ENCODE measurements at regions not wholly inside any gene's neighbourhood (a gene's known extent, or its start where the extent isn't known, plus 50 kb on each side); places are given as distances from the start of the nearest gene placed in this dataset.

GRCh38 chr6:95133578-95133977 is 443.8 kb upstream of the MANEA start:
- peak; percentile 5 for DNase-seq (ENCODE audit: low read depth)
- H3K4me3 ChIP-seq (ENCODE audit: low read depth, low read length) = no peak overlapping the region
- TF ChIP-seq CTCF (IDR thresholded peaks at IDR 0.05; ENCODE audit: insufficient read depth, low read length) = peak; percentile 21

GRCh38 chr6:95135182-95135581 is 442.2 kb upstream of the MANEA start:
- no peak for TF ChIP-seq CTCF (IDR thresholded peaks at IDR 0.05; ENCODE audit: insufficient read depth, low read length)
- no peak overlapping the region for H3K4me3 ChIP-seq (ENCODE audit: low read depth, low read length)
- no peak for DNase-seq (ENCODE audit: low read depth)

- no peak for DNase-seq (ENCODE audit: low read depth)
- no peak for TF ChIP-seq CTCF (IDR thresholded peaks at IDR 0.05; ENCODE audit: insufficient read depth, low read length)
- H3K4me3 ChIP-seq (ENCODE audit: low read depth, low read length) = no peak overlapping the region
These were observed 435.2 kb upstream of the MANEA start for GRCh38 chr6:95142101-95142500.

GRCh38 chr6:95142661-95143335 is 434.5 kb upstream of the MANEA start:
- no peak overlapping the region for H3K4me3 ChIP-seq (ENCODE audit: low read depth, low read length)
- no peak for TF ChIP-seq CTCF (IDR thresholded peaks at IDR 0.05; ENCODE audit: insufficient read depth, low read length)
- DNase-seq (ENCODE audit: low read depth) = no peak

- H3K4me3 ChIP-seq (ENCODE audit: low read depth, low read length) = no peak overlapping the region
- no peak for TF ChIP-seq CTCF (IDR thresholded peaks at IDR 0.05; ENCODE audit: insufficient read depth, low read length)
- no peak for DNase-seq (ENCODE audit: low read depth)
These were observed 433.7 kb upstream of the MANEA start for GRCh38 chr6:95143408-95144180.

- TF ChIP-seq CTCF (IDR thresholded peaks at IDR 0.05; ENCODE audit: insufficient read depth, low read length) = no peak
- DNase-seq (ENCODE audit: low read depth) = no peak
These were observed 431.9 kb upstream of the MANEA start for GRCh38 chr6:95145457-95145856.

More at GRCh38 chr6:95145457-95145856, 431.9 kb upstream of the MANEA start:
- no peak overlapping the region for H3K4me3 ChIP-seq (ENCODE audit: low read depth, low read length)

Measured in fibroblast of the aortic adventitia (primary cell).